GM12874 (cell line): ENCODE measurements at regions not wholly inside any gene's neighbourhood (a gene's known extent, or its start where the extent isn't known, plus 50 kb on each side); places are given as distances from the start of the nearest gene placed in this dataset.

Source experiments
- CTCF ChIP-seq: IDR thresholded peaks from 2 replicates; pipeline ENCODE4 v1.5.1; 2011; ENCODE audit warnings: low read depth, mild to moderate bottlenecking, control low read depth, low read length, moderate library complexity; ENCODE audit not compliant: insufficient read depth

DNA sequence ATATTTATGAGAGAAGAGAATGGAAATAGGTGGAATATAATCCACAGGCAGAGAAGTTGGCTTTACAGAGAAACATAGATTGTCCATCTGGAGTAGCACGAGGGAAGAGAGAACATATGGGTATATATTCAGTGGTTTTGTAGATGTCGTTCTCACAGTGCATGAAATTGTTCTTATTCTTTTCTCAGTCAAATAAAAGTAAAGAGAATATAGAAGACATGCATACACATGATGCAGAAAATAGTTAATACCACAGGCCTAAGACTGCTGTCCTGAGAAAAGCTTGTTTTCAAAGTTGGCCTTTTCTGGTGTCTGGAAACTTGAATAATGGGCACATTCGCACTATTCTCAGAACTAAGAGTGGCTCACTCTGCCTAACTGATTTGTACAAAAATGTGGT is 378.1 kb downstream of the GABRG1 start:
- TF ChIP-seq CTCF = no peak

GRCh38 chr4:45741897-45742296 is 382.0 kb downstream of the GABRG1 start:
- no peak for TF ChIP-seq CTCF

- no peak for TF ChIP-seq CTCF
These were observed 391.7 kb downstream of the GABRG1 start for GRCh38 chr4:45732161-45732560.

DNA sequence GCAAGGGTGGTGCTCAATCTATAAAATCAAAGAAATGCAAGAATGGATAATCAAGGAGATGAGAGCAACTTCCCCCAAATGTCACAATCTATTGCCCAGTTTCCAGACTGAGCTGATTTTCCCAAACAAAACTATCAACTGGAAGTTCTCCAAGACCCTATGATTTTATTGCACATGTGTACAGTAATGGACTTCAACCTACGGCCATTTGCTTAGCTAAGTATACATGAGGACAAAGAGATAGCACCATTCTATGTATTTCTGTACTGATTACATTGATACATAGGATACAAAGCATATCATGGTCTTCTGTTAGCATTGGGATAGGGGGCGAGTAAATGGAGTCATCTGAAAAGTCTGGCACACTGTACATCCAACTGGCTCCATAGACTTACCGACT is 407.8 kb downstream of the GABRG1 start:
- TF ChIP-seq CTCF = no peak

DNA sequence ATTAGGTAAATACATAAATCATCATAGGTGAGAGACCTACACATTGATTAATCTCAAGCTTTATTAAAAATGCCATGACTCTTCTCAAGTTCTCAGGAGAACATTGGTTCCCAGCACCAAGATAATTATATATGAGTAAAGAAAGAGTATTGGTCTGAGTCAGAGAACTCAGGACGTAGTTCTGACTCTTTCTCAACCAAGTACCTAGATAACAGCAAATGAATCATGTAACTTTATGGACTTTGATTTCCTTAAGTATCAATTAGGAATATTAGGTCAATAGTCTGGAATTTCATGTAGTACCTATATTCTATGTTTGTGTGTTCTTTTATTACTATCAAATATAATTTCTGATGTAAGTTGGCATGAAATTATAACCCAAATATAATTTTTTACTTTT is 409.9 kb downstream of the GABRG1 start:
- TF ChIP-seq CTCF = no peak

DNA sequence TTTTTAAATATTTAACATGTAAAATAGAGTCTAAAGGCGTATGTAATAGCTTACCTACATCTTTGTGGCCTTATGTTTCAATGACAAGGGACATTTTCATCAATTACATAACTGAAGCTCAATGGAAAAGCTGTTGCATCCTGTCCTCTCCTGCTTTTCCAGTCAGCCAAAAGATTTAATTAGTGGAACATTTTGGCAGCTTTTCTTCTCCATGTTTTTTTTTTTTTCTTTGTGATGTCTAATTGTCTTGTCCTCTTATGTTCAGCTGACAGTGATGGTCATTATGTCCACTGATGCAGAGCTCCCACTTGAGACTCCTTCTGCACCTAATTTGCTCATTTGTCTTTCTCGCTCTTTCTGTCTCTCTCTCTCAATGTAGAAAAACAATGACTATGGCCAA is 422.2 kb downstream of the GABRG1 start:
- no peak for TF ChIP-seq CTCF

DNA sequence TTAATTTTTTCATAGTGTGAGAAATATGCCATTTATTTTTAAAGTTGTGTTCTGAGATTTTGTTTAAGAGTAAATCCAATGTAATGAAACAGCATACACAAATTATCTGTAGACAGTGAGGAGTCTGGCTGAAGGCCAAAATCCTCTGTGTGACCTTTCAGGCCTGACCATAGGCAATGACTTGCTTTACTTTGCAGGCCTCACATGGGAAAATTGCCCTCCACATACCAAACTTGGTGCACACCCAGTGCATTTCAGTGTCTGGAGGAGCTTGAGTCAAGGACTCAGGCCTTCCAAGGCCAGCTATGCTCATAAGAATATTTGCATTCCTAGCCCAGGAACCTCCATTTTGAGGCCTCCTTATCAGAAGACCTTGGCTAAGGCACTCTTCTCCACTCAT is 430.1 kb downstream of the GABRG1 start:
- TF ChIP-seq CTCF = no peak
